ENCODE measurements at regions not wholly inside any gene's neighbourhood (a gene's known extent, or its start where the extent isn't known, plus 50 kb on each side); places are given as distances from the start of the nearest gene placed in this dataset.

DNA sequence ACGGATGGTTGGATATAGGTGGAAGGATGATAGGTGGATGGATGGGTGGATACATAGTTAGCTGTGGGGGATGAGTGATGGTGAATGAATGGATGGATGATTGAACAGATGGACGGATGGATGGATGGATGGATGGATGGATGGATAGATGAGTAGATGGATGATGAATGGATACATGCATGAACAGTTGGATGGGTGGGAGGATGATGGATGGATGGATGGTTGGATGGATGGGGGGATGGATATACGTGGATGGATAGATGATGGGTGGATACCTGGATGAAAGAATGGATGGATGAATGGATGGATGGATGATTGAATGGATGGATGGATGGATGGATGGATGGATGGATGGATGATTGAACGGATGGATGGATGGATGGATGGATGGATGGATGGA, 68.4 kb upstream of the PRR5 start:
- no peak for FAIRE-seq
- no TSS peak for BruUV-seq (replicated peaks)
- POLR2A ChIA-PET = no interaction called here

DNA sequence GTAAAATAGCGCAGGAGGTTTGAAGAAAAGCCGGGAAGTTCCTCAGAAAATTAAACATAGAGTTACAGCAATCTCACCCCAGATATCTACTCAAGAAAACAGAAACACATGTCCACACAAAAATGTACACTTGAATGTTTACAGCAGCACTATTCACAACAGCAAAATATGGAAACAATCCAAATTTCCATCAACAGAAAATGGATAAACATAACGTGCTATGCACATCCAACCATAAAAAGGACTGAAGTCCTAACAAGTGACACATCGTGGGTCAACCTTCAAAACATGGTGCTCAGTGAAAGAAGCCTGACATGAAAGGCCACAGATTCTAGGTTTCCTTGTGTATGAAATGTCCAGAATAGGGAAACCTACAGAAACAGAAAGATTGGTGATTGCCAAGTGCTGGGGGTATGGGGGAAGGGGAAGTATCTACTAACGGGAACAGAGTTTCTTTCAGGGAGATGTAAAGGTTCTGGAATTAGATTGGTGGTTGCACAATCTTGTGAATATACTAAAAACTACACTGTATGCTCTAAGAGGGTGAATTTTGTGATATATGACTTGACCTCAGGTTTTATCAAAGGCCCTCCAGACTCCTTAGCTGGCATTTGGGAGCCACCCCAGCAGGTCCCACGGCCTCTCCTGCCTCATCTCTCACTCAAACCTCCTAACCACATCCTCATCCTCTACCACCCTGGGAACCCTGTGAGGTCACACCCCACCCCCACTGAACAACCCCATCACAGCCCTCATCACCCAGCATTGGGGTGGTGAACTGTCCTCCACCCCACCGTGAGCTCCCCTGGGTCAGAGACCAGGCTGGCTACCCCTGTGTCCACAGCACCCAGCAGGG, 69.2 kb upstream of the PRR5 start:
- CTCF ChIA-PET = no interaction called here
- H4K20me1 ChIP-seq (replicated peaks; ENCODE audit: control insufficient read depth, extremely low read depth, insufficient read depth, low read length) = no peaks in the 10 kb centered on the region
- no peak overlapping the region for H3K4me3 ChIP-seq (replicated peaks in 1 of 3; ENCODE audit: insufficient read depth in 1 of 3, low read depth in 1 of 3, low read length in 3 of 3)
- no peak overlapping the region for H2AFZ ChIP-seq (ENCODE audit: low read depth, low read length)
- FAIRE-seq = no peak
- H3K27me3 ChIP-seq (ENCODE audit: control insufficient read depth in 2 of 2, insufficient read depth in 2 of 2, low read length in 2 of 2) = no peaks in the 10 kb centered on the region
- H3K36me3 ChIP-seq (ENCODE audit: control insufficient read depth in 2 of 2, extremely low read depth in 1 of 2, insufficient read depth in 2 of 2, low read length in 2 of 2) = no peaks in the 10 kb centered on the region
- H3K9me3 ChIP-seq (replicated peaks; ENCODE audit: control insufficient read depth, insufficient read depth, low read length) = no peaks in the 10 kb centered on the region
- DNase-seq (ENCODE audit: low read depth, low spot score) = no peak
- H3K79me2 ChIP-seq (ENCODE audit: control insufficient read depth, insufficient read depth, low read length) = no peaks in the 10 kb centered on the region
- TF ChIP-seq CTCF (IDR thresholded peaks at IDR 0.05; ENCODE audit: extremely low read depth in 1 of 2, insufficient read depth in 1 of 2, low read depth in 1 of 2, low read length in 2 of 2) (no peak), JUN (IDR thresholded peaks at IDR 0.05; ENCODE audit: borderline replicate concordance, insufficient read depth, insufficient read length, low read depth) (no peak), POLR2A (IDR thresholded peaks at IDR 0.05; ENCODE audit: low read depth, low read length) (no peak), FOS (IDR thresholded peaks at IDR 0.05; ENCODE audit: borderline replicate concordance, insufficient read depth, low read length) (no peak)
- TF ChIP-seq, protein P1, sequence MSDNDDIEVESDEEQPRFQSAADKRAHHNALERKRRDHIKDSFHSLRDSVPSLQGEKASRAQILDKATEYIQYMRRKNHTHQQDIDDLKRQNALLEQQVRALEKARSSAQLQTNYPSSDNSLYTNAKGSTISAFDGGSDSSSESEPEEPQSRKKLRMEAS (IDR thresholded peaks at IDR 0.05; ENCODE audit: insufficient read depth, insufficient read length) = no peak
- H3K4me1 ChIP-seq (ENCODE audit: control insufficient read depth, extremely low read depth, insufficient read depth, low read length) = no peaks in the 10 kb centered on the region
- H3K9me1 ChIP-seq (replicated peaks; ENCODE audit: control insufficient read depth, extremely low read depth, insufficient read depth, low read length) = no peaks in the 10 kb centered on the region
- dilution Hi-C loops (cut with MboI; ENCODE audit: extremely low pct_ligation_motif_present, low sequenced_read_pairs) (no loop called here), intact Hi-C loops (cut with micrococcal nuclease) (no loop called here)
- POLR2A ChIA-PET = no interaction called here
- no TSS peak for BruUV-seq (replicated peaks)
- H3K9ac ChIP-seq (replicated peaks; ENCODE audit: extremely low read depth, insufficient read depth, low read length) = no peak overlapping the region
- H3K4me2 ChIP-seq (ENCODE audit: insufficient read depth, low read length) = no peak overlapping the region
- no peak overlapping the region for H3K27ac ChIP-seq (ENCODE audit: insufficient read depth, low read depth, low read length)

More for the DNA sequence above, 68.4 kb upstream of the PRR5 start:
- no peak overlapping the region for H2AFZ ChIP-seq (ENCODE audit: low read depth, low read length)
- H3K4me3 ChIP-seq (replicated peaks in 1 of 3; ENCODE audit: insufficient read depth in 1 of 3, low read depth in 1 of 3, low read length in 3 of 3) = no peak overlapping the region
- H3K9me1 ChIP-seq (replicated peaks; ENCODE audit: control insufficient read depth, extremely low read depth, insufficient read depth, low read length) = no peaks in the 10 kb centered on the region
- no peaks in the 10 kb centered on the region for H4K20me1 ChIP-seq (replicated peaks; ENCODE audit: control insufficient read depth, extremely low read depth, insufficient read depth, low read length)
- H3K9ac ChIP-seq (replicated peaks; ENCODE audit: extremely low read depth, insufficient read depth, low read length) = no peak overlapping the region
- CTCF ChIA-PET = no interaction called here
- H3K79me2 ChIP-seq (ENCODE audit: control insufficient read depth, insufficient read depth, low read length) = no peaks in the 10 kb centered on the region
- peaks cover 3% of the 10 kb centered on the region for H3K4me1 ChIP-seq (ENCODE audit: control insufficient read depth, extremely low read depth, insufficient read depth, low read length)
- intact Hi-C loops (cut with micrococcal nuclease) = no loop called here
- H3K27me3 ChIP-seq (ENCODE audit: control insufficient read depth in 2 of 2, insufficient read depth in 2 of 2, low read length in 2 of 2) = no peaks in the 10 kb centered on the region
- no peaks in the 10 kb centered on the region for H3K9me3 ChIP-seq (replicated peaks; ENCODE audit: control insufficient read depth, insufficient read depth, low read length)
- DNase-seq (ENCODE audit: low read depth, low spot score) = no peak
- TF ChIP-seq POLR2AphosphoS5 (IDR thresholded peaks at IDR 0.05; ENCODE audit: insufficient read depth, low read depth, low read length) = no peak
- TF ChIP-seq, protein P1 (IDR thresholded peaks at IDR 0.05; ENCODE audit: insufficient read depth, insufficient read length) = no peak
- no peak for TF ChIP-seq GATA2 (IDR thresholded peaks at IDR 0.05; ENCODE audit: insufficient read depth, insufficient read length, low read depth, low read length)
- no peak for TF ChIP-seq FOS (IDR thresholded peaks at IDR 0.05; ENCODE audit: borderline replicate concordance, insufficient read depth, low read length)
- no peak for TF ChIP-seq MYC (IDR thresholded peaks at IDR 0.05; ENCODE audit: low read depth, low read length)
- no peaks in the 10 kb centered on the region for H3K36me3 ChIP-seq (ENCODE audit: control insufficient read depth in 2 of 2, extremely low read depth in 1 of 2, insufficient read depth in 2 of 2, low read length in 2 of 2)
- H3K4me2 ChIP-seq (ENCODE audit: insufficient read depth, low read length) = no peak overlapping the region
- no peak overlapping the region for H3K27ac ChIP-seq (ENCODE audit: insufficient read depth, low read depth, low read length)
- dilution Hi-C loops (cut with MboI; ENCODE audit: extremely low pct_ligation_motif_present, low sequenced_read_pairs) = no loop called here

Measured in endothelial cell of umbilical vein (primary cell).